ENCODE measurements at regions not wholly inside any gene's neighbourhood (a gene's known extent, or its start where the extent isn't known, plus 50 kb on each side); places are given as distances from the start of the nearest gene placed in this dataset.

DNA sequence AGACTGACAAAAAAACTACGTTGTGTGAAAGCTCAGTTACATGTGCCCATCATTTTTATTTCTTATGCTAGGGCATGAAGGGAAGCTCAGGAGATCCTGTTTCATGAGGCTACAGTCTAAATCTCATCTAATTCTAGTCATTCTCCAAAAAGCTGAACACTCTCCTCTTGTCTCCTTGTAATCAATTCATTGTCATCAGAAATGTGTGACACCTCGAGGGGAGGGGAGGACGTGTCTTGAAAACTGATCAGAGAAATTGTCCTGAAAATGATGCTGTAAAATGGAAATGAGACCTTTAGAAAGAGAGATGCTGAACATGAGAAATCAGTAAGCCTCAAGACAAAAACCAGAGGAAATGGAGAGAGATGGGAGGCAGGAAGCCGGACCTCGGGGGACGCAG is 103.4 kb downstream of the DAD1 start (continued):
- TF ChIP-seq, protein P1, sequence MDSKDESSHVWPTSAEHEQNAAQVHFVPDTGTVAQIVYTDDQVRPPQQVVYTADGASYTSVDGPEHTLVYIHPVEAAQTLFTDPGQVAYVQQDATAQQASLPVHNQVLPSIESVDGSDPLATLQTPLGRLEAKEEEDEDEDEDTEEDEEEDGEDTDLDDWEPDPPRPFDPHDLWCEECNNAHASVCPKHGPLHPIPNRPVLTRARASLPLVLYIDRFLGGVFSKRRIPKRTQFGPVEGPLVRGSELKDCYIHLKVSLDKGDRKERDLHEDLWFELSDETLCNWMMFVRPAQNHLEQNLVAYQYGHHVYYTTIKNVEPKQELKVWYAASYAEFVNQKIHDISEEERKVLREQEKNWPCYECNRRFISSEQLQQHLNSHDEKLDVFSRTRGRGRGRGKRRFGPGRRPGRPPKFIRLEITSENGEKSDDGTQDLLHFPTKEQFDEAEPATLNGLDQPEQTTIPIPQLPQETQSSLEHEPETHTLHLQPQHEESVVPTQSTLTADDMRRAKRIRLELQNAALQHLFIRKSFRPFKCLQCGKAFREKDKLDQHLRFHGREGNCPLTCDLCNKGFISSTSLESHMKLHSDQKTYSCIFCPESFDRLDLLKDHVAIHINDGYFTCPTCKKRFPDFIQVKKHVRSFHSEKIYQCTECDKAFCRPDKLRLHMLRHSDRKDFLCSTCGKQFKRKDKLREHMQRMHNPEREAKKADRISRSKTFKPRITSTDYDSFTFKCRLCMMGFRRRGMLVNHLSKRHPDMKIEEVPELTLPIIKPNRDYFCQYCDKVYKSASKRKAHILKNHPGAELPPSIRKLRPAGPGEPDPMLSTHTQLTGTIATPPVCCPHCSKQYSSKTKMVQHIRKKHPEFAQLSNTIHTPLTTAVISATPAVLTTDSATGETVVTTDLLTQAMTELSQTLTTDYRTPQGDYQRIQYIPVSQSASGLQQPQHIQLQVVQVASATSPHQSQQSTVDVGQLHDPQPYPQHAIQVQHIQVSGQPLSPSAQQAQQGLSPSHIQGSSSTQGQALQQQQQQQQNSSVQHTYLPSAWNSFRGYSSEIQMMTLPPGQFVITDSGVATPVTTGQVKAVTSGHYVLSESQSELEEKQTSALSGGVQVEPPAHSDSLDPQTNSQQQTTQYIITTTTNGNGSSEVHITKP (CRISPR knock-in tag; IDR thresholded peaks at IDR 0.05; ENCODE audit: low read depth): no peak
- TF ChIP-seq PAF1 (CRISPR knock-in tag; IDR thresholded peaks at IDR 0.05) (no peak), KAT2B (IDR thresholded peaks at IDR 0.05; ENCODE audit: borderline replicate concordance, low read depth, low read length) (no peak)
- TF ChIP-seq, protein P2, sequence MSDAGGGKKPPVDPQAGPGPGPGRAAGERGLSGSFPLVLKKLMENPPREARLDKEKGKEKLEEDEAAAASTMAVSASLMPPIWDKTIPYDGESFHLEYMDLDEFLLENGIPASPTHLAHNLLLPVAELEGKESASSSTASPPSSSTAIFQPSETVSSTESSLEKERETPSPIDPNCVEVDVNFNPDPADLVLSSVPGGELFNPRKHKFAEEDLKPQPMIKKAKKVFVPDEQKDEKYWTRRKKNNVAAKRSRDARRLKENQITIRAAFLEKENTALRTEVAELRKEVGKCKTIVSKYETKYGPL (CRISPR knock-in tag; IDR thresholded peaks at IDR 0.05): no peak

DNA sequence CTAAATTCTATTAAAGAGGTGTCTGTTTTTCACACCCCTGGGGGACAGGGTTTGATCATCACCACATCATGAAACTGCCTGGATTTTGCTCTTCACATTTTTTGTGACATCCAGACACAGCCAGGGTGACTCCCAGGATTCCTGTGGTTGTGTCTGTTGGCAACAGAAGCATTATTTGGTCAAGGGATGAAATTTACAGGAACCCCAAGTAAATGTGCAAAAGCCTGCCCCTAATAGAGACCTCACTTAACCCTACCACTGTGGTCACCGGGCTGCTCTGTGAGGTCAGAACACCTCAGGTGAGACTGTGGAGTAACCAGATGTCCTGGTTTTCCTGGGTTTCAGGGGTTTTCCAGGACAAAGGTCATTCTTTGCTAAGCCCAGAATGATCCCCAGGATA is 103.8 kb downstream of the DAD1 start:
- no peaks in the 10 kb centered on the region for H3K4me1 ChIP-seq (ENCODE audit: insufficient read depth, low read length)
- DNase-seq (ENCODE audit: low spot score): no peak
- H3K79me2 ChIP-seq (ENCODE audit: insufficient read depth, low read length): no peaks in the 10 kb centered on the region
- intact Hi-C loops (cut with micrococcal nuclease; ENCODE audit: unreplicated experiment): no loop called here
- H3K27me3 ChIP-seq (ENCODE audit: control insufficient read depth in 1 of 2, insufficient read depth in 2 of 2, low read length in 2 of 2): peaks cover 0 to 47% of the 10 kb centered on the region in 2 experiments; a peak in 3 of 5 replicates
- no peaks in the 10 kb centered on the region for H3K36me3 ChIP-seq (replicated peaks in 1 of 2; ENCODE audit: control insufficient read depth in 1 of 2, insufficient read depth in 2 of 2, low read length in 2 of 2)
- no peak for FAIRE-seq
- no peak overlapping the region for H3K9ac ChIP-seq (ENCODE audit: insufficient read depth, low read depth, low read length)
- no peak for ATAC-seq
- in situ Hi-C loops (cut with HindIII; ENCODE audit: extremely low pct_ligation_motif_present, low pct_unique_long_range_greater_than_20kb): no loop called here
- ChIA-PET POLR2A (no interaction called here), CTCF (ENCODE audit: low intra/inter-chr PET ratio, low total read pairs) (no interaction called here)
- no peaks in the 10 kb centered on the region for H3K9me3 ChIP-seq (ENCODE audit: low read length)
- H2AFZ ChIP-seq (ENCODE audit: low read length): no peak overlapping the region
- H3K27ac ChIP-seq (ENCODE audit: extremely low read length, insufficient read depth, low read length): no peak overlapping the region
- H3K4me2 ChIP-seq (ENCODE audit: low read depth, low read length): no peak overlapping the region
- WGBS (ENCODE audit: low lambda C conversion rate): 15% methylated on average over 1 of the region's 1 CpG
- H3K4me3 ChIP-seq (replicated peaks in 1 of 3; ENCODE audit: insufficient read depth in 1 of 3, low read depth in 2 of 3, low read length in 3 of 3): no peak overlapping the region
- no TSS peak for BruUV-seq (replicated peaks)
- no peaks in the 10 kb centered on the region for H4K20me1 ChIP-seq (ENCODE audit: insufficient read depth, low read length)
- TF ChIP-seq ZNF143 (CRISPR knock-in tag; IDR thresholded peaks at IDR 0.05): no peak
- TF ChIP-seq SOX13 (IDR thresholded peaks at IDR 0.05): no peak
- TF ChIP-seq SOX13 (CRISPR knock-in tag; conservative IDR thresholded peaks at IDR 0.05 in 1 of 2, IDR thresholded peaks at IDR 0.05 in 1 of 2): no peak
- TF ChIP-seq LCORL (IDR thresholded peaks at IDR 0.05): no peak
- no peak for TF ChIP-seq LCORL (CRISPR knock-in tag; IDR thresholded peaks at IDR 0.05)
- no peak for TF ChIP-seq ZNF577 (CRISPR knock-in tag; IDR thresholded peaks at IDR 0.05; ENCODE audit: borderline replicate concordance, low read depth)
- TF ChIP-seq, protein P3, sequence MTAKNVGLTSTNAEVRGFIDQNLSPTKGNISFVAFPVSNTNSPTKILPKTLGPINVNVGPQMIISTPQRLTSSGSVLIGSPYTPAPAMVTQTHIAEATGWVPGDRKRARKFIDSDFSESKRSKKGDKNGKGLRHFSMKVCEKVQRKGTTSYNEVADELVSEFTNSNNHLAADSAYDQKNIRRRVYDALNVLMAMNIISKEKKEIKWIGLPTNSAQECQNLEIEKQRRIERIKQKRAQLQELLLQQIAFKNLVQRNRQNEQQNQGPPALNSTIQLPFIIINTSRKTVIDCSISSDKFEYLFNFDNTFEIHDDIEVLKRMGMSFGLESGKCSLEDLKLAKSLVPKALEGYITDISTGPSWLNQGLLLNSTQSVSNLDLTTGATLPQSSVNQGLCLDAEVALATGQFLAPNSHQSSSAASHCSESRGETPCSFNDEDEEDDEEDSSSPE (CRISPR knock-in tag; IDR thresholded peaks at IDR 0.05): no peak
- TF ChIP-seq SMAD1 (CRISPR knock-in tag; IDR thresholded peaks at IDR 0.05; ENCODE audit: borderline replicate concordance, low read depth): no peak
- TF ChIP-seq, protein P4, sequence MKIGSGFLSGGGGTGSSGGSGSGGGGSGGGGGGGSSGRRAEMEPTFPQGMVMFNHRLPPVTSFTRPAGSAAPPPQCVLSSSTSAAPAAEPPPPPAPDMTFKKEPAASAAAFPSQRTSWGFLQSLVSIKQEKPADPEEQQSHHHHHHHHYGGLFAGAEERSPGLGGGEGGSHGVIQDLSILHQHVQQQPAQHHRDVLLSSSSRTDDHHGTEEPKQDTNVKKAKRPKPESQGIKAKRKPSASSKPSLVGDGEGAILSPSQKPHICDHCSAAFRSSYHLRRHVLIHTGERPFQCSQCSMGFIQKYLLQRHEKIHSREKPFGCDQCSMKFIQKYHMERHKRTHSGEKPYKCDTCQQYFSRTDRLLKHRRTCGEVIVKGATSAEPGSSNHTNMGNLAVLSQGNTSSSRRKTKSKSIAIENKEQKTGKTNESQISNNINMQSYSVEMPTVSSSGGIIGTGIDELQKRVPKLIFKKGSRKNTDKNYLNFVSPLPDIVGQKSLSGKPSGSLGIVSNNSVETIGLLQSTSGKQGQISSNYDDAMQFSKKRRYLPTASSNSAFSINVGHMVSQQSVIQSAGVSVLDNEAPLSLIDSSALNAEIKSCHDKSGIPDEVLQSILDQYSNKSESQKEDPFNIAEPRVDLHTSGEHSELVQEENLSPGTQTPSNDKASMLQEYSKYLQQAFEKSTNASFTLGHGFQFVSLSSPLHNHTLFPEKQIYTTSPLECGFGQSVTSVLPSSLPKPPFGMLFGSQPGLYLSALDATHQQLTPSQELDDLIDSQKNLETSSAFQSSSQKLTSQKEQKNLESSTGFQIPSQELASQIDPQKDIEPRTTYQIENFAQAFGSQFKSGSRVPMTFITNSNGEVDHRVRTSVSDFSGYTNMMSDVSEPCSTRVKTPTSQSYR (CRISPR knock-in tag; IDR thresholded peaks at IDR 0.05; ENCODE audit: borderline replicate concordance): no peak
- TF ChIP-seq ZNF331 (CRISPR knock-in tag; IDR thresholded peaks at IDR 0.05): no peak
- TF ChIP-seq ZNF709 (CRISPR knock-in tag; IDR thresholded peaks at IDR 0.05): no peak

Data from HepG2 (cell line).